PFSK-1 (cell line): ENCODE measurements at regions not wholly inside any gene's neighbourhood (a gene's known extent, or its start where the extent isn't known, plus 50 kb on each side); places are given as distances from the start of the nearest gene placed in this dataset.

ENCODE experiments used
- FOXP2 ChIP-seq: optimal IDR thresholded peaks from 2 replicates; pipeline ENCODE3; 2011; ENCODE audit warnings: borderline replicate concordance, control low read depth, inconsistent platforms; ENCODE audit not compliant: insufficient read depth; ENCODE audit errors: extremely low read length, extremely low read depth
- POLR2AphosphoS5 ChIP-seq: IDR thresholded peaks from 2 replicates; pipeline ENCODE4 v1.6.1; 2012; ENCODE audit warnings: low read depth, mild to moderate bottlenecking, control low read depth, low read length, moderate library complexity
- REST ChIP-seq, 2 experiments: IDR thresholded peaks; 2 replicates each; pipeline versions ENCODE4 v1.6.1 to v1.8.0; 2011 to 2012; ENCODE audit warnings: low read depth in 2 of 2, low read length in 2 of 2, control low read depth in 1 of 2, inconsistent platforms in 1 of 2, mild to moderate bottlenecking in 1 of 2, moderate library complexity in 1 of 2; ENCODE audit not compliant: insufficient read depth in 1 of 2
- SIN3A ChIP-seq: IDR thresholded peaks from 2 replicates; pipeline ENCODE4 v1.6.1; 2012; ENCODE audit warnings: mild to moderate bottlenecking, low read length, moderate library complexity, borderline replicate concordance; ENCODE audit not compliant: insufficient read depth
- TAF1 ChIP-seq: IDR thresholded peaks from 2 replicates; pipeline ENCODE4 v1.6.1; 2012; ENCODE audit warnings: low read length, control low read depth, borderline replicate concordance; ENCODE audit not compliant: insufficient read depth

- TF ChIP-seq SIN3A, result no peak
These were observed 259.9 kb downstream of the SLITRK1 start for GRCh38 chr13:83622422-83622784.

GRCh38 chr13:83621765-83622421 lies 260.4 kb downstream of the SLITRK1 start:
- TF ChIP-seq SIN3A (no peak), TAF1 (no peak), REST (IDR thresholded peaks at IDR 0.05; ENCODE audit: insufficient read depth in 1 of 2, low read depth in 2 of 2, low read length in 2 of 2) (no peak), FOXP2 (no peak), POLR2AphosphoS5 (no peak)

- TF ChIP-seq POLR2AphosphoS5, result no peak
These were observed 261.6 kb downstream of the SLITRK1 start for GRCh38 chr13:83620530-83621220.

- TF ChIP-seq TAF1 (no peak), FOXP2 (no peak), POLR2AphosphoS5 (no peak), REST (IDR thresholded peaks at IDR 0.05; ENCODE audit: insufficient read depth in 1 of 2, low read depth in 2 of 2, low read length in 2 of 2) (no peak), SIN3A (no peak)
These were observed 263.3 kb downstream of the SLITRK1 start for GRCh38 chr13:83618966-83619365.

- no peak for TF ChIP-seq SIN3A
- no peak for TF ChIP-seq POLR2AphosphoS5
- no peak for TF ChIP-seq TAF1
- TF ChIP-seq REST (IDR thresholded peaks at IDR 0.05; ENCODE audit: insufficient read depth in 1 of 2, low read depth in 2 of 2, low read length in 2 of 2), result no peak
These were observed 268.8 kb downstream of the SLITRK1 start for GRCh38 chr13:83613524-83613923.

GRCh38 chr13:83601539-83601938 lies 280.7 kb downstream of the SLITRK1 start:
- TF ChIP-seq SIN3A (no peak), POLR2AphosphoS5 (no peak), REST (IDR thresholded peaks at IDR 0.05; ENCODE audit: insufficient read depth in 1 of 2, low read depth in 2 of 2, low read length in 2 of 2) (no peak), FOXP2 (no peak), TAF1 (no peak)
